H9 (cell line): ENCODE measurements at regions not wholly inside any gene's neighbourhood (a gene's known extent, or its start where the extent isn't known, plus 50 kb on each side); places are given as distances from the start of the nearest gene placed in this dataset.

Source experiments
- DNase-seq: peaks from one replicate; pipeline ENCODE4 v3.0.0-alpha.2; 2017
- H2AFZ ChIP-seq: one replicate; pipeline ENCODE4 v1.6.1; 2013; ENCODE audit warnings: mild to moderate bottlenecking, low read length, control low read depth, moderate library complexity
- H2AK5ac ChIP-seq: 2 replicates; pipeline ENCODE4 v1.6.1; 2013; ENCODE audit warnings: low read length, control low read depth, mixed read lengths; ENCODE audit not compliant: insufficient read length
- H2BK120ac ChIP-seq: one replicate; pipeline ENCODE4 v1.6.1; 2013; ENCODE audit warnings: low read depth, mild to moderate bottlenecking, low read length, control low read depth, inconsistent platforms; ENCODE audit not compliant: poor library complexity, severe bottlenecking
- H2BK12ac ChIP-seq: 2 replicates; pipeline ENCODE4 v1.6.1; 2013; ENCODE audit warnings: low read length, control low read depth, mixed read lengths, low read depth; ENCODE audit not compliant: insufficient read length
- H2BK15ac ChIP-seq: 2 replicates; pipeline ENCODE4 v1.6.1; 2013; ENCODE audit warnings: low read depth, low read length, control low read depth
- H2BK20ac ChIP-seq: one replicate; pipeline ENCODE4 v1.6.1; 2013; ENCODE audit warnings: low read depth, mild to moderate bottlenecking, low read length, control low read depth, inconsistent platforms; ENCODE audit not compliant: poor library complexity, severe bottlenecking
- H2BK5ac ChIP-seq: 2 replicates; pipeline ENCODE4 v1.6.1; 2013; ENCODE audit warnings: low read length, control low read depth, mixed read lengths; ENCODE audit not compliant: insufficient read length
- H3K14ac ChIP-seq: 2 replicates; pipeline ENCODE4 v1.6.1; 2013; ENCODE audit warnings: low read length, control low read depth; ENCODE audit not compliant: insufficient read depth
- H3K18ac ChIP-seq: 2 replicates; pipeline ENCODE4 v1.6.1; 2013; ENCODE audit warnings: low read depth, mild to moderate bottlenecking, mixed read lengths, low read length, control low read depth; ENCODE audit not compliant: insufficient read length
- H3K23ac ChIP-seq: 2 replicates; pipeline ENCODE4 v1.6.1; 2013; ENCODE audit warnings: low read length, control low read depth, mixed read lengths, low read depth; ENCODE audit not compliant: insufficient read length
- H3K23me2 ChIP-seq: 2 replicates; pipeline ENCODE4 v1.6.1; 2013; ENCODE audit warnings: low read depth, mild to moderate bottlenecking, mixed read lengths, low read length, control low read depth; ENCODE audit not compliant: insufficient read length, poor library complexity, severe bottlenecking
- H3K27ac ChIP-seq: 2 replicates; pipeline ENCODE4 v1.5.1; 2013; ENCODE audit warnings: low read length, control low read depth, mixed read lengths, low read depth; ENCODE audit not compliant: insufficient read length
- H3K27me3 ChIP-seq: 2 replicates; pipeline ENCODE4 v1.6.1; 2013; ENCODE audit warnings: low read length, control low read depth, inconsistent platforms; ENCODE audit not compliant: insufficient read depth
- H3K4ac ChIP-seq: 2 replicates; pipeline ENCODE4 v1.6.1; 2013; ENCODE audit warnings: low read depth, mild to moderate bottlenecking, control low read depth, inconsistent platforms, low read length, moderate library complexity
- H3K4me1 ChIP-seq: 2 replicates; pipeline ENCODE4 v1.6.1; 2013; ENCODE audit warnings: low read length, control low read depth, inconsistent platforms; ENCODE audit not compliant: insufficient read depth
- H3K4me2 ChIP-seq: 2 replicates; pipeline ENCODE4 v1.6.1; 2013; ENCODE audit warnings: low read length, control low read depth, mixed read lengths; ENCODE audit not compliant: insufficient read length, insufficient read depth
- H3K56ac ChIP-seq: 2 replicates; pipeline ENCODE4 v1.6.1; 2013; ENCODE audit warnings: low read depth, mild to moderate bottlenecking, mixed read lengths, low read length, control low read depth; ENCODE audit not compliant: insufficient read length
- H3K79me1 ChIP-seq: 2 replicates; pipeline ENCODE4 v1.6.1; 2013; ENCODE audit warnings: low read depth, mild to moderate bottlenecking, moderate library complexity, low read length, control low read depth, inconsistent platforms; ENCODE audit not compliant: insufficient read depth, poor library complexity, severe bottlenecking
- H3K79me2 ChIP-seq: 2 replicates; pipeline ENCODE4 v1.6.1; 2013; ENCODE audit warnings: low read length, control low read depth, inconsistent platforms; ENCODE audit not compliant: insufficient read depth
- H3K9ac ChIP-seq: 2 replicates; pipeline ENCODE4 v1.6.1; 2013; ENCODE audit warnings: low read length, control low read depth, mixed read lengths; ENCODE audit not compliant: insufficient read length; ENCODE audit errors: extremely low read depth
- H3K9me3 ChIP-seq: one replicate; pipeline ENCODE4 v1.6.1; 2013; ENCODE audit warnings: low read depth, low read length, inconsistent platforms; ENCODE audit not compliant: control insufficient read depth
- H3T11ph ChIP-seq: one replicate; pipeline ENCODE4 v1.6.1; 2013; ENCODE audit warnings: mild to moderate bottlenecking, low read length, control low read depth, inconsistent platforms
- H4K20me1 ChIP-seq: one replicate; pipeline ENCODE4 v1.6.1; 2013; ENCODE audit not compliant: control insufficient read depth, insufficient read length, insufficient read depth
- H4K5ac ChIP-seq: 2 replicates; pipeline ENCODE4 v1.6.1; 2013; ENCODE audit warnings: low read depth, mild to moderate bottlenecking, mixed read lengths, low read length, control low read depth; ENCODE audit not compliant: insufficient read length
- H4K8ac ChIP-seq: replicated peaks from 2 replicates; pipeline ENCODE4 v1.6.1; 2013; ENCODE audit warnings: low read length, control low read depth, mixed read lengths, low read depth; ENCODE audit not compliant: insufficient read length
- H4K91ac ChIP-seq: 2 replicates; pipeline ENCODE4 v1.6.1; 2013; ENCODE audit warnings: low read depth, mild to moderate bottlenecking, moderate library complexity, mixed read lengths, low read length, control low read depth; ENCODE audit not compliant: insufficient read length
- H3K27ac Mint-ChIP-seq, 3 experiments: 2 replicates in 2 of 3; 3 replicates in 1 of 3; pipeline ENCODE4 v1.8.0; 2020 to 2021; ENCODE audit warnings: mixed read lengths in 3 of 3, mild to moderate bottlenecking in 1 of 3, moderate library complexity in 1 of 3
- H3K27me3 Mint-ChIP-seq: 2 replicates; pipeline ENCODE4 v1.8.0; 2021; ENCODE audit warnings: low read depth, mild to moderate bottlenecking, moderate library complexity, mixed read lengths
- H3K36me3 Mint-ChIP-seq, 3 experiments: 2 replicates in 2 of 3; 3 replicates in 1 of 3; pipeline ENCODE4 v1.8.0; 2020 to 2021; ENCODE audit warnings: low read depth in 3 of 3, mixed read lengths in 3 of 3; ENCODE audit not compliant: insufficient read depth in 1 of 3
- H3K4me1 Mint-ChIP-seq, 2 experiments: 2 replicates each; pipeline ENCODE4 v1.8.0; 2020; ENCODE audit warnings: mixed read lengths in 2 of 2
- H3K4me3 Mint-ChIP-seq, 2 experiments: 2 replicates in 1 of 2; 3 replicates in 1 of 2; pipeline ENCODE4 v1.8.0; 2020 to 2021; ENCODE audit warnings: mild to moderate bottlenecking in 2 of 2, mixed read lengths in 2 of 2, moderate library complexity in 1 of 2
- H3K9me3 Mint-ChIP-seq, 2 experiments: 2 replicates in 1 of 2; 3 replicates in 1 of 2; pipeline ENCODE4 v1.8.0; 2020; ENCODE audit warnings: mild to moderate bottlenecking in 2 of 2, mixed read lengths in 2 of 2, moderate library complexity in 1 of 2
- CTCF ChIP-seq: fragments of 200-600 bp; sonication (generic); conservative IDR thresholded peaks from 3 replicates; pipeline ENCODE4 v1.8.0; 2021; ENCODE audit warnings: antibody characterized with exemption, mild to moderate bottlenecking
- WGBS: extraction: QIAGEN DNeasy Blood & Tissue Kit; methylation state at CpG from one replicate; pipeline ENCODE4 v1.1.7; 2013; ENCODE audit warnings: missing lambda C conversion rate, low lambda C conversion rate, mixed read lengths; ENCODE audit not compliant: insufficient read length; ENCODE audit errors: extremely low coverage; 5-methylcytosine and 5-hydroxymethylcytosine counted together

- no peak overlapping the region for H3K4me3 Mint-ChIP-seq
Measured at GRCh38 chr6:2439082-2439481, 193.7 kb upstream of the GMDS start.

More at GRCh38 chr6:2439082-2439481, 193.7 kb upstream of the GMDS start:
- Mint-ChIP-seq H3K9me3 (no peaks in the 10 kb centered on the region), H3K36me3 (no peaks in the 10 kb centered on the region), H3K4me1 (no peaks in the 10 kb centered on the region), H3K27me3 (no peaks in the 10 kb centered on the region), H3K27ac (no peak overlapping the region)
- H3T11ph ChIP-seq = no peak overlapping the region
- H3K79me2 ChIP-seq = no peaks in the 10 kb centered on the region
- no peaks in the 10 kb centered on the region for H3K4me1 ChIP-seq
- H3K23ac ChIP-seq = no peak overlapping the region
- H2AK5ac ChIP-seq = no peak overlapping the region
- no peaks in the 10 kb centered on the region for H3K9me3 ChIP-seq
- no peak overlapping the region for H2BK12ac ChIP-seq
- no CpG with 5 or more reads among the region's 2 CpGs for WGBS
- no peaks in the 10 kb centered on the region for H3K23me2 ChIP-seq
- H3K18ac ChIP-seq = no peak overlapping the region
- H2BK20ac ChIP-seq = no peak overlapping the region
- H3K79me1 ChIP-seq = no peaks in the 10 kb centered on the region
- H2AFZ ChIP-seq = no peak overlapping the region
- H3K14ac ChIP-seq = no peak overlapping the region
- no peak overlapping the region for H4K5ac ChIP-seq
- H3K4ac ChIP-seq = no peak overlapping the region
- H3K9ac ChIP-seq = no peak overlapping the region
- H2BK120ac ChIP-seq = no peak overlapping the region
- no peak for DNase-seq
- no peak overlapping the region for H4K8ac ChIP-seq
- H2BK15ac ChIP-seq = no peak overlapping the region
- H3K4me2 ChIP-seq = no peak overlapping the region
- H4K91ac ChIP-seq = no peak overlapping the region
- TF ChIP-seq CTCF = no peak
- H3K56ac ChIP-seq = no peak overlapping the region
- no peaks in the 10 kb centered on the region for H3K27me3 ChIP-seq
- H4K20me1 ChIP-seq = no peaks in the 10 kb centered on the region
- H3K27ac ChIP-seq = no peak overlapping the region
- no peak overlapping the region for H2BK5ac ChIP-seq
